HG03139 (cell line): ENCODE measurements at regions not wholly inside any gene's neighbourhood (a gene's known extent, or its start where the extent isn't known, plus 50 kb on each side); places are given as distances from the start of the nearest gene placed in this dataset.
A peak's percentile ranks its signal among the peaks of the same experiment; 100 is the strongest.
"Not testable (repeated sequence)": the region's sequence is repeated elsewhere in the genome, so short reads cannot be mapped to it uniquely, and the experiment has no call there.

Source experiments
- ATAC-seq: cut with Tn5 transposase; IDR thresholded peaks from one replicate; pipeline ENCODE4 v1.9.1; 2021; ENCODE audit not compliant: unreplicated experiment

DNA sequence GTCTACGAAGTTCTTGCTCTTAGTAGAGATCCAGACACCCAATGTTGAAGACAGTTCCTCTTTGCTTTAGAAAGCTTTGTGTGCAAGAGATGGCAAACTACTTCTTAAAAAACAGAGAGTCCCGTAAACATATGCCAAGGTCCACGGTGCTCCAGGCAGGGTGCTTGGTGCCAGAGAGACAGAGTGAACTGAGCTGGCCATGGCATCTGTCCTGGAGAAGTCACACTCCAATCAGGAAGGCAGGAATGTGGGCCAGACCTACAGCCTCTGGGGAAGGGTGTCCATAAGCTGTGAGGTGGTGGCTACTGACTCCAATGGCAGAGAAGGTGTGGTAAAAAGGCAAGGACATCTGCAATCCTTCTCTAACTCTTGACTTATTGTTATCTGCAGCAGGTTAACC is 242.0 kb upstream of the PLGLB2 start:
- not testable (repeated sequence) for ATAC-seq

DNA sequence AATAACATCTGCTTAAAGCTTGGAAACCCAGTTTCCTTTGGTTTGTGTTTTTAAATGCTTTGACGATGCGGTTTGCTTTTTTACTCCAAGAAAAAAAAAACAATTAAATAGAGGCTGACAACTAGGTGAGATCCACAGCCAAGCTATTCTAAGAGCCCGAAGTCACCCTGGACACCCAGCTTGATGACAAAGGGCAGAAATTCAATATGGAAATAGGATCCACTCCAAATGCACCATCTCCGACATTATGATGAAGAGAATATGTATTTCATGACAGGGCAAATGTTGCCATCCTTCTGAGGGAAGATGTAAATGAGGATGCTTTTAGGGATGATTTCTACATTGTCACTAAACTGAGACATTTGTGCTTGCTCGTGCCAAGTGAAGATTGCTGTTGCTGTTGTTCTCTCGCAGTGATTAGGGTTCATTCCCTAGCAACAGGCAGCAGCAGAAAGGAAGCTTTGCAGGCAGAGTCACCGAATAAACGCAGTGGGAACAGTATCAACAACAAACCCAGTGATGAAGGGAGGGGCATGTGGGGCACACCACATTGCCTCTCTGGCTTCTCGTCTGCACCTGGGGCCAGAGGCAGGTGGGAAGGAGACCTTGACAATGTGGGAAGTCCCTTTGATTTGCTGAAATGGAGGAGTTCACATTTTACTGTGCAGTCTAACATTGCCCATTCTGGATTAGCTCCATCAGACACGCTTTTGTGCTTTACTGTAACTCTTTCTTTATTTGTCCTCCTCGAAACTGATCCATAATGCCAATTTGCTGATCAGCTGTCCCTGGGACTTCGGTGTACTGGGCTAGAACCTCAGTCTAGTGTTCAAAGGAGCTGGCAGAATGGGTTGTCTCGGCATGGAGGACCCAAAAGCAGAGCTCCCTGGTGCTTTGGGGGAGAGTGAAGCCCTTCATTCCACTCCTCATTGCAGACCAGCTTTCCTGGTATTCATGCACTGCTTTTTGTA is 240.2 kb upstream of the PLGLB2 start:
- ATAC-seq: not testable (repeated sequence)

DNA sequence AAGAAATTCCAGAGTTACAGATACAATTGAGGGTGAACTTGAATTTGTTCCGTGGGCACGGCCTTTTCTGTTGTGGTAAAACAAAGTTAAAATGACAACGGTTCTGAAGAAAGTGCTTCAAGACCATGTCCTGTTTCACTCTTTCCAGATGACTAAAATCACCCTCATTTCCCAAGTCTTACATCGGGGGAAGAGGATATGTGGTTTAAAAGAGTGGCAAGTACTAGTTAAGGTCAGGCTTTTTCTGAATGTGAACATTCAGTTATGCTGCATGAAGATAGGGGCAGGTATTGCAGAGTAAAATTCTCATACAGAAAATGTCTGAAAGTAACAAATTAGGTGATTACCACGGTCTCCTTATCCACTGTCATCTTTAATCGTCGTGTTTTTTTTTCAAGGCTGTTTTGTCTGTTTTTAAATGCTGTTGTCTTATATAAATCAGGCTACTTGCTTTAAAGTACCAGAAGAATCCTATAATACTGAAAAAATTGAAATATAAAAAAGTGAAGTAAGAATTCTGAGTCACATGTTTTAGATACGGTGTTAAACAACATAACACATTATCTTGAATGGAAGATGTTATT is 236.6 kb upstream of the PLGLB2 start:
- ATAC-seq: not testable (repeated sequence)

DNA sequence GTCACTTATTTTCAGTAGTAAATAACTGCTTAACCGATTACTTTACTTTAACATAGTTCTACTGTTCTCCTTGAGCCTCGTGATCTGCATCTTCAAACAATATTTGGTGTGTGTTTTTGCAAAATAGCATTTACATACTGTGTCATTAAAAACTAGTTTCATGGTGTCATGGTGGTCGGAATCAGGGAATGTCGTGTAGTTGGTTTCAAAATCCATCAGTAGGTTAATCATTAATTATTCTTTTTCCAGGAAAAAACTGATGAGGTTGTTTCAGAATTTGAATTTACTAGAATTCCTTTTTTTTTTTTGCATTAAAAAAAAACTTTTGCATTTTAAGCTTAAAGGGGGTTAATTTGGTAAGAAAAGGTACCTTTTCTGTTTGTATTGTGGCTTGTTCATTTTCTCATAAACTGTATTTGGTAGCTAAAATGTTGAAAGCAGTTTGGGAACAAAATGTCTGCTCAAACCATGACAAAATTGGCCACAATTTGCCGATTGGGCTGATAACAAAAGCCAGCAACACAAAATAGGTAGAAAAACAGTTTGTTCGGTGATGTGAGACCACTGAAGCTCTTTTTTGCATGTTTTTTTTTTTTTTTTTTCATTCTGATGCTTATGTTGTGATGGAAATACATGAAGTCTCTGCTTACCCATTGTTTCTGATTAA is 234.9 kb upstream of the PLGLB2 start:
- not testable (repeated sequence) for ATAC-seq

DNA sequence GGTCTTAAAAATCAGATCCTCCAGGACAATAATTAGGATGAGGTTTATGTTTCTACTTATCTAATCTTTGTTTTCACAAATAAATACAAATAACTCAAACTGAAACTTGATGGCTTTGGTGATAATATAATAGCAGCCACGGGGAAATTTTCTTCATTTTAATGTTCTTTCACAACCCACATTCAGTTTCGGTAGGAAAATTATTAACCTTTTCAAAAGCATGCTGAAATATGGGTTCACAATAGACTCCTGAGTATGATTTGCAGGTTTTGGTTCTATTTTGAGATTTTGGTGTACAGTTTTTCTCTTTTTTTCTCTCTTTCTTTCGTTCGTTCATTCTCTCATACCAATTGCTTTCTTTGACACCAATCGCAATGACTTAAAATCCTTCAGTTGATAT is 233.9 kb upstream of the PLGLB2 start:
- peak; percentile 66 for ATAC-seq

DNA sequence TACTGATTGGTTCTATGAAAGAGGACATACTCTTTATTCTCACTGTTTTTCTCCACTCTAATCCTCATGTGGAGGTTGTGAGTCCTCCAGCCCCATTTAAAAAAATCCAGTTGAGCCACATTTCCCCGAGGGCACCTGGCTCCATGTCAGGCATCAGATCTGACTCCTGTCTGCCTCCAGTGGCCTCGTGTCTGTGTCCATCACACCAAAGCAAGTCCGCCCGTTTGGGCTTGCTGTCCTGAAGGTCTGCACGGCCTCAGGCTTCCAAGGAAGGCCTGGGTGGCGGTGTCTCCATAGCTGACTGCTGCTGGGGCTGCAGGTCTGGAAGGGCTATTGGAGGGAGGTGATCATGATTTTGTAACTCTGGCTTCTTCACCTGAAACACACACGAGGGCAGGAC is 233.4 kb upstream of the PLGLB2 start:
- not testable (repeated sequence) for ATAC-seq

DNA sequence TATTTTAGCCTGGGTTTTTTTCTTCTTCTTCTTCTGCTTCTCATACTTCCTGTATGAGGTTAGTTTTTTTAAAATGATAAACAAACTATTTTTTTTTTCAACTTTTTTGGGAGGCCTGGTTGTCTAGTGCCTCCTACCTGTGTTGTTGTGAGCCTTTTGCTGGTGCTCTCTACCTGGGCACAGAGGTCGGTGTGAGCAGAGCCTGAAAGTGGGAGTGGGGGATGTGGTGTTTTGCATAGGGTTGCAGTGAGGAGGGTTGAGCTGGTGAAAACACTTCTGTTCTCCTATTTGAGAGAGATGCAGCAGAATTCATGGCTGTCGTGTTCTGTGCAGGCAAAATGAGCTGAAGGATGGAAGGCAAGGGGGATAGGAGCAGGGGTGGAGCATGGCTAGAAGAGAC is 232.7 kb upstream of the PLGLB2 start:
- ATAC-seq: not testable (repeated sequence)

DNA sequence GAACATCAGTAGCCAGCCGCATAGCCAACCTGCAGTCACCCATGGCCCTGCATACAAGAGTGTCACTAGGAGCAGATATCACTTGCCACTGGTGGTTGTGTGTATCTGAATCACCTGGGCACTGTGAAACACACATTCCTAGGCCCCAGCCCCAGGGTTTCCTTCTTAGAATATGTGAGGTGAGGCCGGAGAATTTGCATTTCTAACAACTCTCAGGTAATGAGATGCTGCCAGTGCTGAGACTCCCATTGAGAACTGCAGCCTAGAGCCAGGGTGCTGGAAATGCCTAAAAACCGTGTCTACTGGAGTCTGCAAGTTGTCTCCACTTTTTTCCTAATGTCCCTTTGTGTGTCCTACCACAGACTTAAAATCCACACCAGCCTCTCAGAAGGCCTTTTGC is 232.0 kb upstream of the PLGLB2 start:
- not testable (repeated sequence) for ATAC-seq

DNA sequence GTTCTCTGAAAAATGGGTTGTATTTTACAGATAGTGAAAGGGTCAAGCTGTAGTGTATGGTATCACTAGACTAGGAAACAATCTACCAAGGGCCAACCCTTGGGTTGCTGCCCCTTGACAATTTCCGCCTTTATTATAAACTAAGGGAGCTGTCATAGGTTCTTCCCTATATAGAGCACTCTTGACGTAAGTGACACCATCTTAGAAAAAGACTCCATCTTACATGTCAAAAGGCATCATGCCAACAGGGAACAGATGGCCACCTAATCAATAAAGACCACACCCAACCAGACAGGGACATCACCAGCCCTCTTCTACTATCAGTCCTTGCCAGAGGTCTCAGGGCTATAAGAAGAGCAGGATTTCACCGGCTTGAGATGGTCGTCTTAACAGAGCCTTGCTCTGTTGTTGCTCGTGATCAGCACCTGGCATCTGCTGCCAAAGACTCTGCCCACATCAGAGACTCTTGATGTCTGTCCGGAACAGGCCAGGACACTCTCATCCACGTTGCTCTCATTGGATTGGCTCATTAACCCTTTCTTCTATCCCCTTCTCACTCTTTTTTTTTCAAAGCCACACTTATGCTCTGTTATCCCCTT is 231.4 kb upstream of the PLGLB2 start:
- ATAC-seq: not testable (repeated sequence)

DNA sequence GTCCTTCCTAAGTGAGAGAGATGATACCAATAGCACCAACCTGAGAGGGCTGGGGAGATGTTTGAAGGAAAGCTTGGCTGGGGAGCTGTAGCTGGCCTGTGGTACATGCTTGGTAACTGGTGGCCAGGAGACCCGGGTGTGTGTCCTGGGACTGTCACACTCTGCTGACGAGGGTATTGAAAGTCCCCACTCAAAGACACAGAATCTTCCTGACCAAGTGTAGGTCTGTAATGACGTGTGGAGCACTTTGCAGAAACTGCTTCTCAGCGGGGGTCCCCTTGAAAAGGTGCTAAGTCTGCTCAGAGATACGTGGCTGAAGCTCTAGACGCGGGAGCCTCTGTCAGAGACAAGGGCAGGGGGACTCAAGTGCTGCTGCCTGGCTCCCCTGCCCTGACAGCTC is 230.4 kb upstream of the PLGLB2 start:
- not testable (repeated sequence) for ATAC-seq

DNA sequence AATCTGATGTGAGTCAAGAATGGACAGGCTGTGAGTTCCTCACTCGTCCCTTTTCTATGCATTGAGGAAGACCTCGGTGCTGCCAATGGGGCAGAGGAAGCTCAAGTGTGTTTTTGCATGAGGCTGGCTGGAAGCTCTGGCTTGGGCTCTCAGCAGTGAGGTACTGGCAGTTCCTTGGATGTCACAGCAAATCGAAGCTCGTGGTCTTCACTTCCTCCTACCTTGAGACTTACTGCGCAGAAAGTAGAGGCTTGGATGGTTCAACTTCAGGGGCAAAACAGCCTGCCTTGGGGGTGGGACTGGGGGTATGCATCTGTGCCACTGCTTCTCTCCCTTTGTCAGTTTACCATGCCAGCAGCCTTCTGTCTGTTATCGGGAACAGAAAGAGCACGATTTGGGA is 229.8 kb upstream of the PLGLB2 start:
- ATAC-seq: not testable (repeated sequence)

DNA sequence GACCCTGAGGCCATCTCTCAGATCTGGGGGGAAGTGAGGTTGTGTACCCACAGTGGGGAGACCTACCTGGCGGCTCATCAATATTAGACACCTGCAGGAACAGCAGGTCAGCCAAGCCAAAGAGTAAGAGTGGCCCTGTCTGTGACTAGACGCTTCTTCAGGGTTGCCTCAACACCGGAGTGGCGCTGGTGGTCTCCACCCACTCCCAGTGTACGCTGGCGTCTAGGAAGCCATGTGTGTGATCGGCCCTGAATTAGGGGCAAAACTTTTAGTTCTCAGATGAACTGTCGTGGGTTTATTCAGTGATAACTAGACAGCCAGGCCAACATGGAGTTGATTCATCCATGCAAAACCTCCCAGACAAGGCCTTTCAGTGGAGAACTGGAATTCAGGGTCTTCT is 229.3 kb upstream of the PLGLB2 start:
- not testable (repeated sequence) for ATAC-seq

DNA sequence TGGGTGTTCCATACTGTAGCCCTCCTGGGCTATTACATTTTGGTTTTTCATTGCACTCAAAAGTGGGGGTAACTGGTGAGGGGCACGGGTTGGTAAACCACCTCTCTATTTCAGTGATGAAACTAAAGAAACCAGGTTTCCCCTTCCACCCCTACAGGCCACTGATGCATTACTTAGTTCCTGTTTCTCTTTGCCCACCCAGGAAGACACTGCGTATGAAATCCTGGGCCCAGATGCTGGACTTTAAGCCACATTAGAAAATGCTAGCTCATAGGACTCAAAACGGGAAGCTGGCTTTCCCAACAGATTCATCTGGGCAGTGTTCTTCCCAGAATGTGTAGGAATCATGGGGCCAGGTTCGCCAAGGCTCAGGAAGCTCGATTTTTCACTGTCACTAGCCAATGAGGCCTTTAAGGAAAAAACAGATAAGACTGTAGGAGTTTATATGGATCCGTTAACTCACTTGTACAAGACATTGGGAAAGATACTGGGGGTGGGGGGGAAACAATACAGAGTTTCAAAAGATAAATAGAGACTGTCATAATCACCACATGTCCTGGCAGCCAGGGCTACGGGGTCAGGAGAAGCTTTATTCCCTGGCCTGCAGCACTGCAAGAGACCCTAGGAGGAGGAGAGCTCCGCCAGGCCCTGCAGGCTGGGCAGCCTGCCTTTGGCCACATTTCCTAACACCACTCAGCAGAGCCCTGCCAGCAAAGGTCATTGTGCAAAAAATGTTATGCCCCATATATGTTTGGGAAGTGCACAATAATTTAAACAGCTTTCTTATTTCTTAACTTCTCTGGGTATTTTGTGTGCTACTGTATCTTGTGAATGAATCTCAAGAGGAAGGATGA is 228.5 kb upstream of the PLGLB2 start:
- ATAC-seq: not testable (repeated sequence)

DNA sequence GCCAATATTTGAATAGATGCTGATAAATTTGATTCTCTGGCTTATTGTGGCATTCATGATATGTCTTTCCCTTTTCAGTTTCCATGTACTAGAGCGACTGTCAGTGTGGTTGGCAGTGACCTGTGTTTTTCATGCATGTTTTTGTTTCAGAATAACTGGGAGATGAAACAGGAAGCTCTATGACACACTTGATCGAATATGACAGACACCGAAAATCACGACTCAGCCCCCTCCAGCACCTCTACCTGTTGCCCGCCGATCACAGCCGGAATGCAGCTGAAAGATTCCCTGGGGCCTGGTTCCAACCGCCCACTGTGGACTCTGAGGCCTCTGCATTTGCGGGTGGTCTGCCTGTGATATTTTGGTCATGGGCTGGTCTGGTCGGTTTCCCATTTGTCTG is 226.8 kb upstream of the PLGLB2 start:
- peak; percentile 48 for ATAC-seq

DNA sequence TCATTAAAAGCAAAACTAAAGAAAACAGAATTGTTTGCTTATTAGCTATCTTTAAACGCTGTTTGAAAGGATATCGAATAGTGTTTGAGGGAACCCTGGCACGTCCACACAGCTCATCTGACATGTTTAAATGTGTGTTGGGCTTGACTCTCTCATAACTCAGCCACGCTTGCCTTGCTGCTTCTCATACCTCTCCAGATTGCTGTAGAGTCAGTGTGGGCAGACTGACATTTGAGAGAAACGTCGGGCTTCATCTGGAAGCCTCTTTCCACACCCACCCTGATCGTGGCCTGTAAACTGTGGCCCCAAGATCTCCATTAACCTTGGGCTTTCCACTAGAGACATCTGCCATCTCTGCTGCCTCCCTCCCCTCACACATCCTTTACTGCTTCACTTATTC is 226.4 kb upstream of the PLGLB2 start:
- not testable (repeated sequence) for ATAC-seq

DNA sequence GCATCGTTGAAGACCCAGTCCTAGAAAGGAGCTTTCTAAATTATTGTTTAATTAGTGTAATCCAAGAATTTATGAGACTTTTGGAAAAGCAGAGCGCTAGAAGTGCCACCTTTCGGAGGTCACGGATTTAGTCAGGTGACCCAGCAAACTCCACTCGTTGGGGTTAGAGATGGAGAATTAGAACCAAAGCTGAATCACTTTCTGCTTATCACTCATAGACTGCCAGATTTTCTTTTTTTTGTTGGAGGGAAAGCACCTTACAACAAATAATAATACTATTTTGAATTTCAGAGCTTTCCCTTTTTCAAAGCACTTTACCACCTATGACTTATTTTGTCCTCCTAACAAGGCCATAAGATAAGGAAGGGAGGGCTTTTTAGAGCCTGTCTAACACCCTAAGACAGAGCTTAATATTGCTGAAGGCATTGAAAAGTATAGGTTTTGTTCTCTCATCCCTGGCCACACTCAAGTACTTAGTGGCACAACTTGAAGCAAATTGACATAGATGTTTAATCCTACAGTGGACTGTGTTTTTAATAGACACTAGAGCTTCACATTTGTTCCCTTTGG is 223.2 kb upstream of the PLGLB2 start:
- ATAC-seq: not testable (repeated sequence)

DNA sequence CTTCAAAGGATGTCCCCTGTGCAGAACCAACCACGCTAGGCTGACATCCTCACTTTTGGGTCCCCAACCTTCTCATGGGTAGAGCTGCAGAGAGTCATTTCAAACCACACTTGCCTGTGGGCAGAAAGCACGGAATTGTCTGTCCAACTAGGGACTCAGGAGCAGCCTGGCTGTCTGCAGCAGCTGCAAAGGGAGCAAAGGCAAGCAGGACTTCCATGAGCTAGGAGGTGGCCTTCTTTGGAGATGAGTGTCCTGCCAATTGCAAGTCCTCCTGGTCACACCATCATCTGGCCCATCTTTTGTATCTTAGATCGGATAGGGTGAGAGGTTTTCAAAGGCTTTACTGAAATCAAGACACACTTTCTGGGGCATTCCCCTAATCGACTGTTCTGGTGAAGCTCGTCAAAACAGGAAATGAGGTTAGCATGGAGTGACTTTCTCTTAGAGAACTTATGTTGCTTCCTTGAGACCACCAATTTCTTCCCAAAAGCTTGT is 222.3 kb upstream of the PLGLB2 start:
- ATAC-seq: not testable (repeated sequence)

DNA sequence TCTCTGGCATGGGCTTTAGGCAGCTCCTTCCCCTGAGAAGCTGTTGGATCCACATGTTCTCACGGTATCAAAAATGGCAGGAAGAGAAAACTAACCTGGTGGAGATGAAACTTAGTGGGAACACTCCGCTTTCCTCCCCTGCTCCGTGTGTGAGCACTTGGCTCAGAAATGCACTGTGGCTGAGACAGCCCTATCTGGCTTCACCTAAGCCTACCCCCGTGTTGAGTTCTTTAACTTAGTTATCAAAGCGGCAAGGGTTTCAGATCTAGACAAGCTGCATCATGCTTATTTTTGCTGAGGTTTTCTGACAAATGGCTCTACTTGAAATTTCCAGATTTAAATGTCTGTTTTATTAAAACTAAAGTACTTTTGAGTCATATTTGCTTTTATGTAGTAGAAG is 221.6 kb upstream of the PLGLB2 start:
- not testable (repeated sequence) for ATAC-seq

DNA sequence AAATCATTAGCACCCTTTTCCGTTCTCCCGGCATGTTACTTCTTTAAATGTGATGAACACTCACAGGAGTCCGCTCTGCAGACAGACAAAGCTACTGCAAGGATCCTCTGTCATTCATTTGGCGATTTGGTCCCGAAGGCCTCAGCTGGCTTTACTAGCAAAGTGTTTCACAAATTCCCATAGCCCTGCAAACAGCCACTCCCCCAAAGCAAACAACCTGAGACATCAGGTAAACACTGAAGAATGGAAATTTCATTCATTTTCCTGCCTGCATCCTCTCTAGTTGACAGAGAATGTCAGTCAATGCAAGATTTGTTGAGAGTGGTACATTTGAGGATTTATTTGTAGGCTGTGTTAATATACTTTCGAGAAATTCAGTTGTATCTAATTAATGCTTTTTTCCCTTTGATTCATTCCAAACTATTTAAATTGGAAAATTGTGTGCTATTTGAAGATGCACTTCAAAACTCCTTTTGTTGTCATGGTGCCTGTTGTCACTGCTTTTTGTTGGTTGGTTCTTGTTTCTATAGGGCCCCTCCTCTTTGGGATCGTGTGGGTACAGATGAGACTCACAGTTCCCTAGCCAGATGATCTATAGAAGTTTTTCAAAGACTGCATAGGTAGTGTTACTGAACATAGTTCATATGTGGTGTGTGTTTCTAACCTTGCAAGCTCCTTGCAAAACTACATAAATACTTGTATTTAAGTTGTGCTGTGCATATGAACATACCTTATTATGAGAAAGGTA is 215.7 kb upstream of the PLGLB2 start:
- ATAC-seq: not testable (repeated sequence)
